DOHH2 (cell line): ENCODE measurements at regions not wholly inside any gene's neighbourhood (a gene's known extent, or its start where the extent isn't known, plus 50 kb on each side); places are given as distances from the start of the nearest gene placed in this dataset.

Experiments
- CTCF ChIP-seq: fragments of 200-600 bp; sonication (generic); IDR thresholded peaks from one replicate; pipeline ENCODE4 v1.5.1; 2014; ENCODE audit warnings: antibody characterized with exemption, mild to moderate bottlenecking, low read depth, low read length; ENCODE audit not compliant: poor library complexity, severe bottlenecking
- EZH2phosphoT487 ChIP-seq: fragments of 200-600 bp; sonication (generic); IDR thresholded peaks from 2 replicates; pipeline ENCODE4 v1.6.1; 2017; ENCODE audit warnings: borderline replicate concordance, mild to moderate bottlenecking, antibody characterized with exemption, low read length, moderate library complexity, mixed read lengths

DNA sequence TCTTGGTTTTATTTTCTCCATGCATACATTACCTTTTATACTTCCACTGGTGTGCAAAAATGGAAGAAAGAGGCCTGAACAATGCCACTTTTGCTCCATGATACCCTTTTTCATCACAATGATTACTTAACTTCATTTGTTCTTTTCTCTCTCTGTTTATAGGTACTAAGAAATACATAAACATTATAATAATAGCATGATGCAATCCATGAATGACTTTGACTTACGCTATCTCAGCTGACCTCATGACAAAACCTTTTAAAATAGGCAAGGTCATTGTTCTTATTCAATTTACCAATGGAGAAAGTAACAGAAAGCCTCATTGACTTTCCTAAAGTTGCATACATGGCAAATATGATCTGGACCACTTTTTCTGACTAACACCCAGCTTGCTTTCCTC, 105.1 kb upstream of the ZEB1 start:
- TF ChIP-seq CTCF (no peak), EZH2phosphoT487 (no peak)
